Neural crest cell (in vitro differentiated cells): ENCODE measurements at regions not wholly inside any gene's neighbourhood (a gene's known extent, or its start where the extent isn't known, plus 50 kb on each side); places are given as distances from the start of the nearest gene placed in this dataset.

Experiments used
- DNase-seq: peaks from one replicate; pipeline ENCODE4 v3.0.0; 2021; ENCODE audit warnings: low read depth, mixed read lengths, low spot score
- H3K27ac Mint-ChIP-seq: one replicate; pipeline ENCODE4 v1.8.0; 2021; ENCODE audit warnings: mild to moderate bottlenecking, mixed read lengths; ENCODE audit not compliant: unreplicated experiment
- H3K27me3 Mint-ChIP-seq: 2 replicates; pipeline ENCODE4 v1.8.0; 2021; ENCODE audit warnings: low read depth, mild to moderate bottlenecking, mixed read lengths
- H3K36me3 Mint-ChIP-seq: 2 replicates; pipeline ENCODE4 v1.8.0; 2021; ENCODE audit warnings: low read depth, mild to moderate bottlenecking, mixed read lengths
- H3K4me1 Mint-ChIP-seq: 2 replicates; pipeline ENCODE4 v1.8.0; 2021; ENCODE audit warnings: mixed read lengths
- H3K4me3 Mint-ChIP-seq: one replicate; pipeline ENCODE4 v1.8.0; 2021; ENCODE audit warnings: mild to moderate bottlenecking, mixed read lengths
- H3K9me3 Mint-ChIP-seq: 2 replicates; pipeline ENCODE4 v1.8.0; 2021; ENCODE audit warnings: mixed read lengths
- TF ChIP-seq, protein P1 (sequence below): fragments of 200-600 bp; sonication (generic); conservative IDR thresholded peaks from 2 replicates; pipeline ENCODE4 v1.5.0; 2021; ENCODE audit warnings: antibody characterized with exemption, mild to moderate bottlenecking

DNA sequence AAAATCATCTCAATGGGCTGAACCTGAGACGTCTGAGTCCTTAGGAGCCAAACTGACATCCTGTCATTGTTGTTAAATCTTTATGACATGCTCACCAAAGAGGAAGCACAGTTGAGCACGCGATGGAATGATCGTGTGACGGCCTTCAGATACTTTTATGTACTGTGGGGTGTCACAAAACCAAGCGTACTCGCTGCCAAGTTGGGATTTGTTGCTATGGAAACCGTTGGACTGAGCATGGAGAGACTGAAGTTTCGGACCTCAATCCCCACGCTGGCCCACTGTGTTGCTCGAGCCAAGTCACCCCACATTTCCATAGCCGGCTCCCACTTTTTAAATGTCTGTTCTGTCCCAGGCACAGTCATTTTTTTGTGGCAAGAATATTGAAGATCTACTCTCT lies 222.8 kb upstream of the SDK2 start:
- no peak for DNase-seq
- Mint-ChIP-seq H3K4me3 (no peak overlapping the region), H3K4me1 (no peaks in the 10 kb centered on the region), H3K36me3 (no peaks in the 10 kb centered on the region), H3K9me3 (no peaks in the 10 kb centered on the region), H3K27me3 (no peaks in the 10 kb centered on the region), H3K27ac (no peak overlapping the region)
- TF ChIP-seq, protein P1, sequence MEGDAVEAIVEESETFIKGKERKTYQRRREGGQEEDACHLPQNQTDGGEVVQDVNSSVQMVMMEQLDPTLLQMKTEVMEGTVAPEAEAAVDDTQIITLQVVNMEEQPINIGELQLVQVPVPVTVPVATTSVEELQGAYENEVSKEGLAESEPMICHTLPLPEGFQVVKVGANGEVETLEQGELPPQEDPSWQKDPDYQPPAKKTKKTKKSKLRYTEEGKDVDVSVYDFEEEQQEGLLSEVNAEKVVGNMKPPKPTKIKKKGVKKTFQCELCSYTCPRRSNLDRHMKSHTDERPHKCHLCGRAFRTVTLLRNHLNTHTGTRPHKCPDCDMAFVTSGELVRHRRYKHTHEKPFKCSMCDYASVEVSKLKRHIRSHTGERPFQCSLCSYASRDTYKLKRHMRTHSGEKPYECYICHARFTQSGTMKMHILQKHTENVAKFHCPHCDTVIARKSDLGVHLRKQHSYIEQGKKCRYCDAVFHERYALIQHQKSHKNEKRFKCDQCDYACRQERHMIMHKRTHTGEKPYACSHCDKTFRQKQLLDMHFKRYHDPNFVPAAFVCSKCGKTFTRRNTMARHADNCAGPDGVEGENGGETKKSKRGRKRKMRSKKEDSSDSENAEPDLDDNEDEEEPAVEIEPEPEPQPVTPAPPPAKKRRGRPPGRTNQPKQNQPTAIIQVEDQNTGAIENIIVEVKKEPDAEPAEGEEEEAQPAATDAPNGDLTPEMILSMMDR: no peak

DNA sequence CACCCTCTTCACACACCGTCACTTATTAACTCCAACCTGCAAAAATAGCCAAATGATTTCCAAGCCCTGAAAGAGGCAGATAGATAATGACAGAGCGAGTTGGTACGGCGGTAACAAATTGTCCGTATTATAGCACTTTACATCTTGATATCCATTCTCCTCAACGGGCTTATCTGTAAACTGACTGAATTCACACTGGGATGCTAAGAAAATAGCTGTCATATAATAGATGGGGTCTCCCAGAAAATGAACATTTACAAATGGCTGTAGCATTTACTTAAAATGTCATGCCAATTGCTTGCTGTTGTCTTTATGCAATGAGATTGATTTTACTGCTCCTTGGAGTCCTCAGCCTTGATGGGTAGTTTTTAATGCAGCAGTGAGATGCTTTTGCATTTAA lies 225.8 kb upstream of the SDK2 start:
- no peak for DNase-seq
- Mint-ChIP-seq H3K4me3 (no peak overlapping the region), H3K27ac (no peak overlapping the region), H3K36me3 (no peaks in the 10 kb centered on the region), H3K27me3 (no peaks in the 10 kb centered on the region), H3K4me1 (peaks cover 6% of the 10 kb centered on the region), H3K9me3 (no peaks in the 10 kb centered on the region)
- TF ChIP-seq, protein P1: no peak

GRCh38 chr17:73870473-73870872 lies 226.2 kb upstream of the SDK2 start:
- DNase-seq: no peak
- no peak overlapping the region for H3K4me3 Mint-ChIP-seq
- peaks cover 8% of the 10 kb centered on the region for H3K4me1 Mint-ChIP-seq
- no peaks in the 10 kb centered on the region for H3K27me3 Mint-ChIP-seq
- TF ChIP-seq, protein P1: no peak
- H3K27ac Mint-ChIP-seq: no peak overlapping the region
- H3K36me3 Mint-ChIP-seq: no peaks in the 10 kb centered on the region
- H3K9me3 Mint-ChIP-seq: no peaks in the 10 kb centered on the region

DNA sequence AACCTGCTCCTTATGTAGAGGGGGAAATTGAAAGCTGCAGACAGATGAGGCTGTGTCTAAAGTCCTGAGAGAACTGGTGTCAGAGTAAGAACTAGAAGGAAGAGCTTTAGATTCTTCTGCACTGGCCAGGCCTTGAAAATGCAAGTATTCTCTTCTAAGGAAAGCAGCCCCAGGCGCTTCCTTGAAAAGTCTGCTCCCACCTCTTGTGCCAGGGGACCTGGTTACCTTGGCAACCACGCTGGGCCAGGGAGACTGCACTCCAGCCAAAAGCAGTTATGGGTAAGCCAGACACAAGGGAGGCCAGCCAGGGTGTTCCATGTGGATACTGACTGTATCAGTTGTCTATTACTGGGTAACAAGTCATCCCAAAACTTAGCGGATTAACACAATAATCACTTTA lies 228.6 kb upstream of the SDK2 start:
- no peak for DNase-seq
- no peaks in the 10 kb centered on the region for H3K27me3 Mint-ChIP-seq
- H3K36me3 Mint-ChIP-seq: no peaks in the 10 kb centered on the region
- peaks cover 8% of the 10 kb centered on the region for H3K4me1 Mint-ChIP-seq
- no peak overlapping the region for H3K27ac Mint-ChIP-seq
- no peaks in the 10 kb centered on the region for H3K9me3 Mint-ChIP-seq
- TF ChIP-seq, protein P1: no peak
- H3K4me3 Mint-ChIP-seq: no peak overlapping the region

GRCh38 chr17:73874008-73874720 lies 229.9 kb upstream of the SDK2 start:
- DNase-seq: no peak
- Mint-ChIP-seq H3K4me1 (peaks cover 8% of the 10 kb centered on the region), H3K27ac (no peak overlapping the region), H3K4me3 (no peak overlapping the region), H3K9me3 (no peaks in the 10 kb centered on the region), H3K27me3 (no peaks in the 10 kb centered on the region), H3K36me3 (no peaks in the 10 kb centered on the region)
- TF ChIP-seq, protein P1: no peak
